Retina (tissue), 1 donor: ENCODE measurements at regions not wholly inside any gene's neighbourhood (a gene's known extent, or its start where the extent isn't known, plus 50 kb on each side); places are given as distances from the start of the nearest gene placed in this dataset.

Experiments used
- DNase-seq: peaks from one replicate; pipeline ENCODE4 v3.0.0-alpha.2; 2016

GRCh38 chr7:128145191-128145590 lies 95.9 kb upstream of the LEP start:
- DNase-seq = no peak

GRCh38 chr7:128146052-128146451 lies 95.0 kb upstream of the LEP start:
- no peak for DNase-seq

DNA sequence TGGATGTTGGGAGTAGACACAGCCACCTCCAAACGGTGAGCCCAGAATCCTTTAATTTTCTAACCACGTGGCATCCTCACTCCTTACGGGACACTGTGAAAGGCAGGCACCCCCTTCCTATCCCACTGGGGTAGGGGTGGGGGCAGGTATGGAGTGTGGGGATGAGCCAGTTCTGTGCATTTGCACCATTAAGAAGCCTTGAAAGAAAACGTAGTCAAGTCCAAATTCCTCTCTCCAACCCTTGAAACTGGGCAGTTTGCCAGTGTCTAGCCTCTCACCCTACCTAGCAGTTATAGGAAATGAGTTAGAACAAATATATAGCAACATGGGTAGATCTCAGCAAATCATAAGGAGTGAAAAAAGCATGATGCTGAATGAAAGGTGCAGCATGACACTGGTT lies 92.4 kb upstream of the LEP start:
- no peak for DNase-seq

- DNase-seq = no peak
Measured at GRCh38 chr7:128150223-128150865, 90.7 kb upstream of the LEP start.

GRCh38 chr7:128151635-128152034 lies 89.4 kb upstream of the LEP start:
- DNase-seq = no peak

- DNase-seq = peak; percentile 10
Measured at GRCh38 chr7:128152721-128153120, 88.4 kb upstream of the LEP start.

DNA sequence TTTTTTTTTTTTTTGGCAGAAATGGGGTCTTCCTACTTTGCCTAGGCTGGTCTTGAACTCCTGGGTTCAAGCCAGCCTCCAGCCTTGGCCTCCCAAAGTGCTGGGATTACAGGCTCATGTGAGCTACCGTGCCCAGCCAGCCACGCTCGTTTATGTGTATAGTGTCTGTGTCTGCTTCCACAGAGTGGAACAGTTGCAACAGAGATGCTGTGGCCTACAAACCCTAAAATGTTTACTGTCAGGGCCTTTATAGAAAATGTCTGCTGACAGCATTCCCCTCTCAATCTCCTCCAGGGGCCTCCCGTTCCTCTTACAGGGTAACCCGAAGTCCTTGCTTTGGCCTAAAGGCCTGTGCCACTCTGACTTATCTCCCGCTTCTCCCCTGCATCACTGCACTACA lies 87.6 kb upstream of the LEP start:
- peak; percentile 13 for DNase-seq

- no peak for DNase-seq
Measured at GRCh38 chr7:128154504-128154903, 86.6 kb upstream of the LEP start.

- peak; percentile 63 for DNase-seq
Measured at GRCh38 chr7:128155100-128155740, 85.9 kb upstream of the LEP start.

DNA sequence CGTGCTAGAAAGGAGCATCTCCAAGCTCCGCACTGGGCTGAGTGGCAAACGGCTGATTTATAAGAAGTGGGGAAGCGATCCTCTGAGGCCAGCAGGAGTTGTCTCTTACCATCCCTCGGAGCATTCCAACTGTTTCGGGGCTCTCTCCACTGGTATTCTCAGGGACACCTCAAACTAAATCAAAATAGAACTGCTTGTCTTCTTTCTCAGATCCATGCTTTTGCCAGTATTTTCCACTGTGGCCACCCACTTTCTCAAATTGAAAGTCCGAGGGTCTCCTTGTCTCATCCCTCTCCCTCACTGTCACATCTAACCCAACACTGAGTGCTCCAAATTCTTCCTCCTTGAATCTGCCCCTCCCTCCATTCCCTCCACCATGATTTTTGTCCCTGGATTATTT lies 83.2 kb upstream of the LEP start:
- no peak for DNase-seq

GRCh38 chr7:128158370-128158769 lies 82.7 kb upstream of the LEP start:
- no peak for DNase-seq

DNA sequence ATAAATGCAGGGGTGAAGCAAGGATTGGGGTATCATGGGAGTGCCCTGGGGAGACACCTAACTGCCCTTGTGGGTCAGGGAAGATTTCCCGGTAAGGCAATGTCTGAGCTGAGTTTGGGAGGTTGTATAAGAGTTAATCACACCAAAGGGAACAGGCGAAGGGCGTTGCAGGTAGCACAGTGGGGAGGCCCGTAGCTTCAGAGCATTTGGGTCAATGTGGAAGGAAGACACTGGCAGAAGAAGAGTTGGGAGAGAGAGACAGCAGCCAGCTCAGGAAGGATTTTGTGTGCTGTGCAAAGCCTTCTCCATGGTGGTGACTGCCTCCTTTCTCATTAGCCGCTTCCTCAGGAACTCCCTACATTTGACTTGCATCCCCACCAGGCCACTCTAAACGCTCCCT lies 80.8 kb upstream of the LEP start:
- no peak for DNase-seq

DNA sequence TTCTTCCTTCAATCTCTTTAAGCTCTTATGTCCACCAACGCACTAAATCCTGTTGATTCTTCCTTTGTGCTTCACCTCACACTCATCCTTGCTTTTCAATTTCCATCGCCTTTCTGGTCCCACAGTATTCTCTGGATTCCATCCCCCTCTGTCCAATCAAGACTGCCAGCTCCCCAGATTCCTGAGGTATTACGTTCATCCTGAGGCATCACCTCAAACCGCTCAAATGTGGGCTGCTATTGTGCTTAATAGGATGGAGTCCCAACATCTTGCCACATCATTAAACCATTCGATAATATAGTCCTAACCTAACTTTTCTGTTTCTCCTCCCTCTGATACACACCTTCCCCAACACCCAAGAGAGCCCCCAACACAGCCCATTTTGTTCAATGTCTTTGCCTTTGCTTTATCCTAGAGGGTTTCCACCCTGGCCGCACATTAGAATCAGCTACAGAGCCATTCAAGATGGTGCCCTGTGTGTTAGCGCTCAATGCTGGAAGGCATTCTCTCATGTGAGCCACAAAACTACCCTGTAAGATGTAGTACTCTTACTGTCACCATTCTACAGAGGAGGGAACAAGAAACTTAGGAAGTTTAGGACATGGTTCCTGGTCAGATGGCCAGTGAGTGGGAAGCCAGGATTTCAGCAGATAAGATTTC lies 79.5 kb upstream of the LEP start:
- DNase-seq = no peak

GRCh38 chr7:128162666-128163065 lies 78.4 kb upstream of the LEP start:
- DNase-seq = no peak

DNA sequence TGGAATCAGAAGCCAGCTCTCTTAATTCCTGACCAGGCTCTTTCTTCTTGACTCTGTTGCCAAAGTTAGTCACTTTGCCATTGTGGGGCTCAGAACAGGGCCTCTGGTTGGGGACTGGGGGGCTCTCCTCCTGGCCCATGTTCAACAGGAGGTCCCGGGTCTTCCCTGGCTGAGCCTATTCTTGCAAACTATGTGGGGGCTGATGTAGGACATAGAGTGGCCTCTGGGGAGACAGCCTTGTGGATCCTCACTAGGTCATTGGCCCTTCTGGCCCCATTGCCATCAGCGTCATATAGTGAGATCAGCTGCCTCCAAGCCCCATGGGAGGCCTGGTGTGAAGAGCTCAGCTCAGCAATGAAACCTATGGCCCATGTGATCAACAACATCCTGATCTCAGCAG lies 77.6 kb upstream of the LEP start:
- DNase-seq = no peak

- no peak for DNase-seq
Measured at GRCh38 chr7:128164061-128164954, 76.8 kb upstream of the LEP start.

DNA sequence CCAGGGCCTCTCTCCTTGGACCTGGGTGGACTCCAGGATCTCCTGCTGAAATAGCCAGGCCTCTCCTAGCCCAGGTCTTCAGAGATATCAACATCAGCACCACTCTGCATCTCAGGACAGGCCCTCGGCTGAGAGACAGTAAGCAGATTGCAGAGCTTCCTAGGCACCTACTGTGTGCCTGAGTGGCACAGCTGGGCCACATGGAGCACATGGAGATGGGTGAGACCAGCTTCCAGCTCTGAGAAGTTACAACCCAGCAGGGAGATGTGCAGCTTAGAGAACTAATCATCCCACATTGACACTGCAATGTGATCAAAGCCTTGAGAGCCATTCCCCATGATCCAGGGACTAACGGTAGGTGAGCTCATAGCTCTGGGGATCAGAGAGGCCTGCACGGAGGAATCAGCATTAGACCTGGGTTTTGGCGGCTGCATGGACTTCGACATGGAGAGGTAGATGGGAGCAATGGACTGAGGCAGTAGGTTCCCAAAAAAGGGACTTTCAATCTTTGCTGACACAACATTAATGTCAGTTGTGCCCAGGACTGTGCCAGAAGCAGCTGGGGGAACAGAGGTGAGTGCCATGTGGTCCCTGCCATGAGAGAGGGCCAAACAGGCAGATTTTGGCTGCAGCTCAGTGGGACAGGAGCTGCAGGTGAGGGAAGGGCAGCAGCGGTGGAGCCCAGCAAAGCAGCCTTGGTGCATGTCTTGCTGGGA lies 76.0 kb upstream of the LEP start:
- no peak for DNase-seq

GRCh38 chr7:128165927-128166420 lies 75.1 kb upstream of the LEP start:
- no peak for DNase-seq

GRCh38 chr7:128166603-128167041 lies 74.5 kb upstream of the LEP start:
- peak; percentile 73 for DNase-seq

GRCh38 chr7:128167042-128167701 lies 73.9 kb upstream of the LEP start:
- peak; percentile 81 for DNase-seq

DNA sequence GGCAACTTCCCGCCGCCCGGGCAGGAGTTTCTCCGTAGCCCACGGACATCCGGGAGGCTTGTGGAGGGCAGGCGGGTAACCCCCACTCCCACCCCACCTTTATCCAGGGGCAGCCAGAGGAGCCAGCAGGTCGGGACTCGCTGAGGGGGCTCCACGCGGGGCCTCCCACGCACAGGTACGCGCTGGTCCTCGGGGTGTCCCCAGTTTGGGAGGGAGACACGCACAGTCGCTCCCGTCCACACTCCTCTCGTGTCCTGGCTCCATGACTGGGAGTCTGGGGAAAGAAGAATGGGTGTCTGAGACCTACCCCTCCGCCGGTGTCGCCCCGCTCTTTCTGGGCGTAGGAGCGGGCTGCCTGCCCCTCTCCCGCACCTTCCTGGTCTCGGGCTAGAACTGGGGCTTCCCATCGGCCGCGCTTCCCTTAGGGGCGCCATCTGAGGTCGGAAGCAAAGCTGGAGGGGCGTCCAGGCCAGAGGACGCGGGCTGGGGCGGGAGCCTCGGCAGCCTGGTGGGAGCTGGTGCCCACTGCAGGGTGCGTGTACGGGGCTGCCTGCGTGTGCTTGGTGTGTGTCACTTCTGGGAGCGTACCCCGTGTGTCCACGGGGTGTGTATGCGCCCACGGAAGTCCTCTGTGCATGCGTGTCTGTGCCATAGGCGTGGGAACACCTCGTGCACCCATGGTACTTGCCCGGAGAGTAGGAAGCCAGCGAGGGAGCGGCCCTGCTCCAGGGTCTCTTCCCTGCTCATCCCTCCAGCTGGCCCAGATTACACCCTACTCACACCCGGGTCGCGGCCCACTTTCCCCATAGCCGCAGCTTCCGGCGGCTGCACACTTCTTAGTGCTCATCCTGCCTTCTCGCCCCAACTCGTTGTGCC lies 73.0 kb upstream of the LEP start:
- peak; percentile 73 for DNase-seq
